A204.1 (cell line): ENCODE measurements at regions not wholly inside any gene's neighbourhood (a gene's known extent, or its start where the extent isn't known, plus 50 kb on each side); places are given as distances from the start of the nearest gene placed in this dataset.
"Not testable (repeated sequence)": the region's sequence is repeated elsewhere in the genome, so short reads cannot be mapped to it uniquely, and the experiment has no call there.

Experiments
- FAIRE-seq: peaks from 2 replicates; lab custom pipeline; 2012; peaks lifted over from hg19 to GRCh38; lab: Jason Lieb, UNC

DNA sequence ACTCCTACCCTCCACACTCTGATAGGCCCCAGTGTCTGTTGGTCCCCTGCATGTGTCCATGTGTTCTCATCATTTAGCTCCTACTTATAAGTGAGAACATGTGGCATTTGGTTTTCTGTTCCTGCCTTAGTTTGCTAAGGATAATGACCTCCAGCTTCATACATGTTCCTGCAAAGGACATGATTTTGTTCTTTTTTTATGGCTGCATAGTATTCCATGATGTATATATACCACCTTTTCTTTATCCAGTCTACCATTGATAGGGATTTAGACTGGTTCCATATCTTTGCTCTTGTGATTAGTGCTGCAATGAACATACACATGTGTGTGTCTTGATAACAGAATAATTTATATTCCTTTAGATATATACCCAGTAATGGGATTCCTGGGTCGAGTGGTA is 67.9 kb downstream of the MSX2 start:
- not testable (repeated sequence) for FAIRE-seq

DNA sequence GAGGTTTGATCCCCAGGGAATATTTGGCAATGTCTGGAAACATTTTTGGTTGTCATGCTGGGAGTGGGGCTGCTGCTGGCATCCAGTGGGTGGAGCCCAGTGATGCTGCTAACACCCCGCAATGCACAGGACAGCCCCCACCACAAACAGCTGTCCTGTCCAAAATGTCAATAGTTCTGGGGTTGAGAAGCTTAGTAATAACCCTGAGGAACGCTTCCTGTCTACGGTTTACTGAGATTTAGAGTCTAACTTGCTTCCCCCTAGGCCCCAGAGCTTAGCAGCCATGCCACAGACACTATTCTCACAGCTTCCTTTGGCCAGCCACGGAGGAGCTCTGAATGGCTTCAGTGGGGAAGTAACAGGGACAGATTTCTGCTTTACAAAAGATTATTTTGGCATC is 66.5 kb downstream of the MSX2 start:
- no peak for FAIRE-seq

DNA sequence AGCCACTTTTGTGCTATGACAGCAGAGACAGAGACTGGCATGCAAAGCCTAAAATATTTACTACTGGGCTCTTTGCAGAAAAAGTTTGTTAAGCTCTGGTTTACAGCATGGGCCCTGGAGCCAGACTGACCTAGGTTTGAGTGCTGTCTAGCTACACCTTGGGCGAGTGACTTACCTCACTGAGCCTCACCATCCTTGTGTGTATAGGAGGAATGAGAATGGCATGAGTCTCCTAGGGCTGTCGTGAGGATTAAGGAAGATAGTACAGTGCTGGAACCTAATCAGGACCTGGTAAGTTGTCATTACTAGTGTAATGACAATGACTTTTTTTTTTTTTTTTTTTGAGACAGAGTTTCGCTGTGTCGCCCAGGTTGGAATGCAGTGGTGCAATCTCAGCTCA is 65.2 kb downstream of the MSX2 start:
- no peak for FAIRE-seq

DNA sequence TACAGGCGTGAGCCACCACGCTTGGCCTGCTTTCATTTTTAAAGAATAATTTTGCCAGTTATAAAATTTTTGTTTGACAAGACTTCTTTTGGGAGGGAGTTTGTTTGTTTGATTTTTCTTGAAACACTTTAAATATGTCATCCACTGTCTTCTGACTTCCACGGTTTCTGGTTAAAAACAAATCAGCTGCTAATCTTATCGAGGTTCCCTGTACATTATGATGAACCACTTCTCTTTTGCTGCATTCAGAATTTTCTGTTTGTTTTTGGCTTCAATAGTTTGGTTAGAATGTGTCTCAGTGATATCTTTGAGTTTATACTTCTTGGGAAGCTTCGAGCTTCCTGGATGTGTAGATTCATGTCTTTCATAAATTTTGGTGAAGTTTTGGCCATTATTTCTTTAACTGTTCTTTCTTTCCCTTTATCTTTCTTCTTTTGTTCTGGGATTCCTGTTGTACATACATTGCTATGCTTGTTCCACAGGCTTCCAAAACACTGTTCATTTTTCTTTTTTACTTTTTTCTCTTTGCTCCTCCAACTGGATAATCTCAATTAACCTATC is 60.8 kb downstream of the MSX2 start:
- FAIRE-seq = no peak
